ENCODE measurements at regions not wholly inside any gene's neighbourhood (a gene's known extent, or its start where the extent isn't known, plus 50 kb on each side); places are given as distances from the start of the nearest gene placed in this dataset.

- peaks cover 56% of the 10 kb centered on the region for H3K4me1 Mint-ChIP-seq (ENCODE audit: low read depth)
- H3K4me3 Mint-ChIP-seq (ENCODE audit: unreplicated experiment) = no peak overlapping the region
- DNase-seq (ENCODE audit: low spot score) = no peak
- H3K36me3 Mint-ChIP-seq (ENCODE audit: low read depth) = peaks cover 1% of the 10 kb centered on the region
- no peaks in the 10 kb centered on the region for H3K27me3 Mint-ChIP-seq (ENCODE audit: low read depth)
- peaks cover 1% of the 10 kb centered on the region for H3K9me3 Mint-ChIP-seq (ENCODE audit: low read depth)
- H3K27ac Mint-ChIP-seq (ENCODE audit: unreplicated experiment) = peak overlapping the region; percentile 70
- no peak for TF ChIP-seq CTCF (IDR thresholded peaks at IDR 0.05)
These were observed 110.3 kb upstream of the ST6GAL2 start for GRCh38 chr2:106996171-106996769.

GRCh38 chr2:106997204-106997603, 111.2 kb upstream of the ST6GAL2 start:
- TF ChIP-seq CTCF (IDR thresholded peaks at IDR 0.05) = no peak
- Mint-ChIP-seq H3K9me3 (ENCODE audit: low read depth) (no peaks in the 10 kb centered on the region), H3K36me3 (ENCODE audit: low read depth) (no peaks in the 10 kb centered on the region), H3K4me1 (ENCODE audit: low read depth) (peaks cover 65% of the 10 kb centered on the region), H3K4me3 (ENCODE audit: unreplicated experiment) (no peak overlapping the region), H3K27me3 (ENCODE audit: low read depth) (no peaks in the 10 kb centered on the region), H3K27ac (ENCODE audit: unreplicated experiment) (no peak overlapping the region)
- DNase-seq (ENCODE audit: low spot score) = no peak

GRCh38 chr2:107001062-107001461, 115.1 kb upstream of the ST6GAL2 start:
- Mint-ChIP-seq H3K4me1 (ENCODE audit: low read depth) (peaks cover 55% of the 10 kb centered on the region), H3K9me3 (ENCODE audit: low read depth) (no peaks in the 10 kb centered on the region), H3K27ac (ENCODE audit: unreplicated experiment) (no peak overlapping the region), H3K27me3 (ENCODE audit: low read depth) (no peaks in the 10 kb centered on the region), H3K4me3 (ENCODE audit: unreplicated experiment) (no peak overlapping the region), H3K36me3 (ENCODE audit: low read depth) (no peaks in the 10 kb centered on the region)
- no peak for TF ChIP-seq CTCF (IDR thresholded peaks at IDR 0.05)
- DNase-seq (ENCODE audit: low spot score) = no peak

GRCh38 chr2:107001551-107001950, 115.6 kb upstream of the ST6GAL2 start:
- Mint-ChIP-seq H3K27ac (ENCODE audit: unreplicated experiment) (peak overlapping the region; percentile 60), H3K27me3 (ENCODE audit: low read depth) (no peaks in the 10 kb centered on the region), H3K9me3 (ENCODE audit: low read depth) (no peaks in the 10 kb centered on the region), H3K36me3 (ENCODE audit: low read depth) (no peaks in the 10 kb centered on the region), H3K4me1 (ENCODE audit: low read depth) (peaks cover 50% of the 10 kb centered on the region), H3K4me3 (ENCODE audit: unreplicated experiment) (no peak overlapping the region)
- DNase-seq (ENCODE audit: low spot score) = no peak
- TF ChIP-seq CTCF (IDR thresholded peaks at IDR 0.05) = no peak

GRCh38 chr2:107001964-107002696, 116.2 kb upstream of the ST6GAL2 start:
- Mint-ChIP-seq H3K36me3 (ENCODE audit: low read depth) (no peaks in the 10 kb centered on the region), H3K27ac (ENCODE audit: unreplicated experiment) (peak overlapping the region; percentile 90), H3K9me3 (ENCODE audit: low read depth) (no peaks in the 10 kb centered on the region), H3K4me3 (ENCODE audit: unreplicated experiment) (no peak overlapping the region), H3K4me1 (ENCODE audit: low read depth) (peaks cover 46% of the 10 kb centered on the region), H3K27me3 (ENCODE audit: low read depth) (no peaks in the 10 kb centered on the region)
- TF ChIP-seq CTCF (IDR thresholded peaks at IDR 0.05) = no peak
- no peak for DNase-seq (ENCODE audit: low spot score)
